CD4-positive, alpha-beta T cell treated with Interleukin-10 for 1 hour (primary cell): ENCODE measurements at regions not wholly inside any gene's neighbourhood (a gene's known extent, or its start where the extent isn't known, plus 50 kb on each side); places are given as distances from the start of the nearest gene placed in this dataset.

ENCODE experiments used
- DNase-seq: peaks from one replicate; pipeline ENCODE4 v3.0.0-alpha.2; 2020

DNA sequence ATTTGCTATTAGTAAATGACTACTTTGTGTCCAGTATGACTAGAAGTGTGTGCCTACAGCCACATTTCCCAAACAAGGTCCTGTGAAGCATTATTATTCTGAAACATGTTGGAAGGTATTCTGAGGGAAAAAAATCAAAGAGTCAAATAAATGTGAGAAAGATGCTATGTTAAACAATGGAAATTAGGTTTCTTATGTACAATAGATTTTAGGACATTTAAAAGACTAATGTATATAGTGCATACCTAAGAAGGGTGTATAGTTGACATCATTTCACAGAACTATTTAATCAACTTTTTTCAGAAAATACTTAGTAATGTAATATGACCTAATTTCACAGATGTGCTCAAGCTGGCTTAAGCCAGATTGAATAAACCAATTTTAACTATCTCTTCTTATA lies 582.5 kb downstream of the USP25 start:
- DNase-seq: no peak

DNA sequence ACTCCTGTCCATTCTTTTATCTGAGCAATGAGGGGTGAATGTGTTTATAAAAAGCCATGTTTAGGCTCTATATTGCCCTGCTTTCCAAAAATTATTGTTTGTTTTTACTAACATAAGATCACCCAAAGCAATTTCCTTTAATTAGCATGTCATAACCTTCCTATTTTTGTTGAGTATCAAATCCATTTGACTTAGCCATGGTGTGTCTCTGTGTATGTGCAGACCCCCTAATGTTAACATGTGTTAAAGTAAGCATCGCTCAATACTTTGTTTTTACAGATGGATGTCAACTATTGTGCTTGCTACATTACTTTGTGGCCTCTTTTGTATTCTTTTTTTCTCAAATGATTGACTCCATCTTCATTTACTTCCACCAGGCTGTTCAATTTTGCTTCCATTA lies 585.4 kb downstream of the USP25 start:
- DNase-seq: no peak

DNA sequence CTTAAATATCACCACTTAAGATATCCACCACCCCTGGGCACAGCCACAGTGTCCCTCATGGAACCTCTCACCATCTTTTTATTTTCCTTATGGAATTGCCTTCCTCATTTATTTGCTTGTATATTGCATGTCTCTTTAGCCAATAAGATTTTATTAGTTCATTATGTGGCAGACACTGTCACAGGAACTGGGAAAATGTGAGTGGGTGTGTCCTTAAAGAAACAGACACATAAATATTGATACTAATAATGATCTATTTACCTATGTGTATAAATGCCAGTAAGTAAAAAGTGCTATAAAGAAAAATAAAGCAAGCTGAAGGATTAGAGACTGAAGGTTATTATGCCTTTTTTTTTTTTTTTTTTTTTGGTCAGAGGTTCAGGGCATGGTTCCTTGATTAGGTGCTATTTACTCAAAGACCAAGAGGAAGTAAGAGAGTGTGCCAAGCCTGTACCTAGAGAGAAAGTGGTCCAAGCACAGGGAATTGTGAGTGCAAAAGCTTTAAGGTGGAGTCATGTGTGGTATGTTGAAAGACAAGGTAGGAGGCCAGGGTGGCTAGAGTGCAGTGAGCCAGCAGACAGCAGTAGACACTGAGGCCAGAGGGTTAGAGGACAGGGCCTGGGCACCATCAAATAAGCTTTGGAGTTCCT lies 589.0 kb downstream of the USP25 start:
- DNase-seq: no peak

DNA sequence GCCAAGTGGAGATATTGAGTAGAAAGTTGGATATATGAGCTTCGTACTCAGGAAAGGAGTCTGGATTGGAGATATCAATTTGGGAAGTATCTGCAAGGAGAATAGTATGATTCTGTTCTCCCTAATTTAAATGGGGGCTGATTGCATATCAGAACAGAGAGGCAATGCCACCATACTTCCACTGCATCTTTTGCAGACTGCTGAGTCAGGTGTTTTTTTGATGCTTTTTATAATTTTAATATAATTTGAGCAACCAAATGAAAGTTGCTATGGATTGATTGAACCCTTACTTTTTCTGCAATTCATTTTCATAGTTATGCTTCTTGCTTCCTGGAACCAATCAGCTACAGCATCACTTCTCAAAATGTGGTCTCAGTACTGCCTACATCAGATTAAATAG lies 590.3 kb downstream of the USP25 start:
- no peak for DNase-seq

DNA sequence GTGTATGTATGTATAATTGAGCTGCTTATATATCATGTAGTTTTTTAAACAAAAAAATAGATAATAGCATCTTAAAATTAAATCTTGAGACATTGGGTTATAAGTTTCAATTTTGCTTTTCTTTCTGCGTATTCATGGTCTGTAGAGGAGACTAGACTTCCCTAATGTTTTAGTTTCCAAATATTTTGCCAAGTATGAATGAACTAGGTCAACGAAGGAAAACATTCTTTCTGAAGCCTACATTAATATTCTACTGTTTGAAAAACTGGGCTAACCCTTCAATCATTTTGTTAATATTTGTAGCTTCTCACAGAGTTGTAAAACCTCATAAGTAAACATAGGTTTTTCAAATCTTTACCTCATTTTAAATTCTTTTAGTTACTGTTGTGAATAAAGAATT lies 592.7 kb downstream of the USP25 start:
- no peak for DNase-seq

DNA sequence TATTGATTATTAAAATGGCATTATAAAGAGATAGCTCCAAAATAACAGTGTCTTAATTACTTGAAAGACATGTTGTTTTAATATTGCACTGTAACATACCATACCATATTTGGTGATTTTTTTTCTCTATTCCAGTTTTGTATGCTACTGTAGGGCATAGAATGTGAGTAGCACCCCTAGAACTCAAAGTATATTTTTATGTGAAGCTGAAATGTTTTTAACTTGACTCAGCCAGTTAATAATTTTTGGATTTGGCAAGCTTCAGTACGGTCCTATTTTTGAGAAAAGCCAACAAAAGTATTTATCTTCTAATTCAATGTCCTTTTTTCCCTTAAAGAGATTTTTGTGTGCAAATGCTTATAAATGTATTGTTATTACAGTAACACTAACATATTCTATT lies 593.8 kb downstream of the USP25 start:
- DNase-seq: no peak

DNA sequence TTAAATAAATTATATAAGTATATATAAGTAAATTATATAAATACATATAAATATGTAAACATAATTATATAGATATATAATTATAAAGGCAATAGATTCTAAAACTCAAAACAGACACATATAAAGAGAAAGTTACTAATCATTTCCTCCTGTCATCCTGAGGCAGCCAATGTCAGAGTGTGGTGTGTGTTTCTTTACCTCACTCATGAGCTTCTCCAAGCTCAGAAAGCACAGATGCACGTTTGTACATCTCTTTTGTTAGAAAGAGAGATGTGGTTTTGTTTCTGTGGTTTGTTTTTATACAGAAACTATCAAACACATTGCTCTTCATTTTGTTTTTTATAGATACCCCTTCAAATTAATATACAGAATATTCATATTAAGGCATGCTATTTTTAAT lies 594.8 kb downstream of the USP25 start:
- DNase-seq: no peak

DNA sequence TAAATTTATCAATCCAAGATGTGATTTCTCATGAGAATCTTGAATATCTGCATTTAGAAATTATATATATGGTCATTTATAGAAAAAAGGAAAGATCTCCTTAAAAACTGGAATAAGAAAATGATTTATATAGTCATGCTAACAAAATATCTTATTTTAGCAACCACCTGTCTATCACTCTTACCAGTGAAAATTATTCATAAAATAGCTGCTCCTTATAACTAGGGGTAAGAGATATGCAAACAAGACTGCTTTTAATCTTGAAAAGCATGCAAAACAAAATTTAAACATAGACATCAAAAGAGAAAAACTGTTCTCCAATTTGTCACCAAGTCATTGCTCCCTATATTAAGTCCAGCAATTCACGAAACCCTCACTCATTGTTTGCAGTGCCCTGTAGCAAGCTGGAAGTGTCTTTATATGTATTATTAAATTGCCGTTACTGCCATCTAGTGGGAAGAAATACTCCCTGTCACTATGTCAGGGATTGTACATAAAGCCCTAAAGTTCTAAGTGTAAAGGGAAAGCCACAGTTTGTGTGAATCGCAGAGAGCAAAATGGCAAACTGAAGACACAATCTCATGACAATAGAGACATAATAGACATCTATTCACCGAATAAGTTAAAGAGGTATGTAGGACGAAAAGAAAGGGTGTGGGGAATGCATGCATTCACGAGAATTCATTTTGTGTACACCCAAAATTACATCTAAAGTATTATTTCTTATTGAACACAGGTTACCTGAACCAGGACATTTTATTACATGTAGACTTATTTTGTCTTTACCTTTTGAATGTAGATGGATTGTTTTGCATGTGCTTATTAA lies 600.5 kb downstream of the USP25 start:
- peak; percentile 32 for DNase-seq

DNA sequence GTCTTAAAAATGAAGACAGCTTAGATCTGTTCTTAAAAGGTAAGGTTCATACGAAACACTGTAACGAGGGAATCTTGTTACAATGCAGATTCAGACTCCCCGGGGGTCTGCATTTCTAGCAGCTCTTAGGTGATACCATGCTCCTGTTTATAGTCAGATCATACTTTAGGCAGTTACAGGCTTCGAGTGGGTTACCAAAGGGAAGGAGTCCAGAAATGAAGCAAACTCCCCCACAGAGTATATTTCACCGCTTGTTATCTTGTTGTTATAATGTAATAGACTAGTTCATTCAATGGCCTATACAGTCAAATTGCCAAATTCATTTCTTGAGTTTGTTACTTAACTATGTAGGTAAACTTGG lies 601.1 kb downstream of the USP25 start:
- DNase-seq: no peak

DNA sequence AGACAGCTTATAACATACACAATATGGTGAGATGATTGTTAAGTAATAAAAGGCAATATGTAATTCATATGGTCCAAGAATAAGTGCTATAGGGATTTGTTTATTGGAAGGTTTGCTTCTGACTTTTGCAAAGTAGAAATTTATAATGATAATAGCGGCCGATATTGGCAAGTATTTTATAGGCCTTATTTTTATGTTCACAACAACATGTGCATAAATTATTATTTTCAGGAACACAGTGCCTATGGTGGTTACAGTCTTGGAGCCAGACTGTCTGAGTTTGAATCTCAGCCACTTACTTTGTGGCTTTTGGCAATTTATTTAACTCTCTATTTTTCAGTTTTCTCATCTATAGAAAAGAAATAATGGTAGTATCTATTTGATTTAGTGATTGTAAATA lies 607.5 kb downstream of the USP25 start:
- DNase-seq: no peak

DNA sequence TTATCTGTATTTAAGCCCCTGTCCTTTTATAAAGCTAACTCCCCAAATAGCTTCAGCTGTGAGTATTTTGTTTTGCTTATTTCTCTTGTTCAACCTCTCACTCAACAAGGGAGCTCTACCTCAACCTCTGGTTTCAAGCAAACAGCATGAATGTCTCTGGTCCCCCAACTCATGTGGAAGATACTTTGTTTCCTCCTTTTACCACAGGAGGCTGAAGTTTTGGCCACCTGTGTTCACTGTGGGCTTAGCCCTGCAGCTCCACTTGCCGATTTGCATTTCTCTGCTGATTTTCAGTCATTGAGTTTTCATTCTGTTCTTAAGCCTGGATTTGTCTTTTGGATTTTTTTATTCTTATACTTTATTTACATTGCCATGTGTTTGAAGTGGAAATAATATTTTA lies 613.1 kb downstream of the USP25 start:
- no peak for DNase-seq

DNA sequence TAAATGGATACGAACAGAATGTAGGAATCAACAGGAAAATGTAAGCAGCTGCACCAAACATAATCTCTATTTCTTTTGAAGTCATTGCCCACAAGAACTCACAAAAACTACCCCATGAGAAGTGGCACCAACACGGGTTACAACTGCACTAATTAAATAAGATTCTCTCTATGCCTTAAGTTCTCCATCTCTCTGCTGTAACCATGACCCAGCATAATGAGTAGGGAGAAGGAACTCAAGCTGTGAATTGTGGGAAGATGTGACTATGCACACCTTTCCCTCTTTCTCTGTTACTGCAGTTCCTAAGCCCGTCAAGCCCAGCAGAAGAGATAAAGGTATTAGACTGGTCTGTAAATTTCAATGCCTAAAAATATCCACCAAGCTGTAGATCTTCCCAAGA lies 614.0 kb downstream of the USP25 start:
- no peak for DNase-seq

DNA sequence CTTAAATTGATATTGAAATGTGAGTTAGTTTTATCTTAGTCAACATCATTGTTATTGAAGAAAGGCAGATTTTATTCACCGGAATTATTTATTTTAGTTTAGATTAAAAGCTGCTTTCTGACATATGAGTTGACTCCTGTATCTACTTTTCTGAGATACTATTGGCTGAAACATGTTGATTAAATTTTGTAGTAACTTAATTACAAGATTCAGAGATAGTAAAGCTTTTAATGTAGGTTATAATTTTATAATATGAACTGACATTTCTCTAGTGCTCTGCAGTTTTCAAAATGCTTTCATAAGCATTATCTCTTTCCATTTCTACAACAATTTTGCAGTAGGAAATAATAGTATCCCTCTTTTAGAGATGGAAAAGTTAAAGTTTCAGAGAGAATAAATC lies 616.0 kb downstream of the USP25 start:
- DNase-seq: no peak

DNA sequence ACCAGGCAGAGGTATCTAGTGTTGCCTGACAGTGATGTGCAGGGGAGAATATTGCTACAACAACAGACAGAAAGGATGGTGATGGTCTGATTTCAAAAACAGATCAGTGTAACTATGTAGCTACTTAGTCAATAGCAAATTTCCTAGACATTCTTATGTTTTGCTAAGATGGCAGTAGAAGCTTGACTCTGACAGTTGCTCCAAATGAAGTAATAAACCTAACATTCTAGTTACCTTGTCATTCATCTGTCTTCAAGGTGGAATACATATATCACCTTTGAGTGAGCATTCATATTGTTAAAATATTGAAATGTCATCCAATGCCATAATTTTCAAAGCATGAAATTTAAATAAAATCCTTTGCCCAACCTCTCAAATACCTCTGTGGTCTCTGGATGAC lies 617.4 kb downstream of the USP25 start:
- DNase-seq: no peak

DNA sequence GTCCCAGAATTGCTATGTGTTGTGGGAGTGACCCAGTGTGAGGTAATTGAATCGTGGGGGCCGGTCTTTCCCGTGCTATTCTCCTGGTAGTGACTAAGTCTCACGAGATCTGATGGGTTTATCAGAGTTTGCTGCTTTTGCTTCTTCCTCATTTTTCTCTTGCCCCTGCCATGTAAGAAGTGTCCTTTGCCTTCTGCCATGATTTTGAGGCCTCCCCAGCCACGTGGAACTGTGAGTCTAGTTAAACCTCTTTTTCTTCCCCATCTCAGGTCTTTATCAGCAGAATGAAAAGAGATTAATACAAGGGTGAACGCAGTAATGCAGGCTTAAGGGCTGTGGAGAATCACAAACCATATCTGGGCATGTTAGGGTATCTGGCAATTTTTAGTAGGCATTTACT lies 624.0 kb downstream of the USP25 start:
- no peak for DNase-seq

DNA sequence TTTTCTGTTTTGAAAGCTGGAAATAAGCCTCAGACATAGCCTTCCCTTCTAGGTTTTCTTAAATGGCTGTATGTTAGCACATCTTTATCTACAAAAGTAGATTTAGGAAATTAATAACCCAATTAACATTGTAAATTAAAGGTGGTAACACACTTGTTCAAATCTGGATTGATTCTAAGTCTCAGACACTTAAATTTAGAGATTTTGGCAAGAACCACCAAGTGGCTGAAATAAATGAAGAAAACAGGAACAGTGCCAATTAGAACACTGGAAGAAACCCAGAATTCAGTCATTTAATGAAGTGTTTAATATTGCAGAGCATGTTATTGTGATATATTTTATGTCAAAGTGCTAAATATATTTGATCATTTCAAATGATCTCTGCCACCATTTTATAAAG lies 628.2 kb downstream of the USP25 start:
- no peak for DNase-seq

DNA sequence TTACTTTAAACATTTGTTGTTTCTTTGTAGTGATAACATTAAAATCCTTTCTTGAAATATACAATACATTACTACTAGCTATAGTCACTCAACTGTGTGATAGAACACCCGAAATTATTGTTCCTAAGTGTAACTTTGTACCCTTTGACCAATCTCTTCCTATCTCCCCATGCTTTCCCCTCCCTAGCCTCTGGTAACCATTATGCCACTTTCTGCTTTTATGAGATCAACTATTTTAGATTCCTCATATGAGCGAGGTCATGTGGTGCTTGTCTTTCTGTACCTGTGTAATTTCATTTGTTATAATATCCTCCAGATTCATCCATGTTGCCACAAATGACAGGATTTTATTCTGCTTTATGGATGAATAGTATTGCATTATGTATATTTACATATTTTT lies 629.0 kb downstream of the USP25 start:
- DNase-seq: no peak

DNA sequence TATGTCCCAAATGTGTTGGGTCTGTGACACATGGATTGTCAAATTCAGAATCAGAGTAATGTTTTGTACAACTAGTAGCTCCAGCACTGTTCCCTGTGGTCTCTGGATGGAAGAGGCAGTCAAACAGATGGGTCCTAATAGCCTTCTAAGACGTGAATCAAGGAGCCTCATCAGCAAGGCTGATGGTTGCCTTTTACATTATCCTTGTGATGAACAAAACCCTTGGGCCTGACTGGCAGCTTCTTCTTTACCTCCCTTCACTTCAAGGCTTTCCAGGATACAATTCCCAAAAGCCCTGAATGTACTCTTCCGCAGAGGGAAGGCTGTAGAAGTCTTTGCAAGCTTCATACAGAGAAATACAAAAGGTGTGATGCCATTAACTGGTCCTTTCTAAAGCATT lies 633.3 kb downstream of the USP25 start:
- DNase-seq: no peak

DNA sequence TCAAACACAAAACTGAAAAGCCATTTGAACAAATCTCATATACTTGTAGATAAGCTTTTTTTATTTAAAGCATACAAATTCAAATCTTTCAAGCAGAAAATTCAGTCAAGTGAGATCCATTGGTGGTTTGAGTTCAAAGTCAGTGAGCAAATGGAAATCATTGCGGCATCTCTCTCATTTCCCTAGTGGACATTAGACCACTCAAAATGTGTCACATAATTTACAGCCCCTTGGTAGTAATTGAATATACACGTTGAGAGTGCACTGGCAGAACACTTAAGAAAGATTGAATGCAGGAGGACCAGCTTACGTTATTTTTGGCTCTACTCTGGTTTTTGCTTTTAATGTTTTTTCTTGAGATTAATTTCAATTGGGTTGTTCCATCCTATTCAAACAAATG lies 633.7 kb downstream of the USP25 start:
- DNase-seq: no peak

DNA sequence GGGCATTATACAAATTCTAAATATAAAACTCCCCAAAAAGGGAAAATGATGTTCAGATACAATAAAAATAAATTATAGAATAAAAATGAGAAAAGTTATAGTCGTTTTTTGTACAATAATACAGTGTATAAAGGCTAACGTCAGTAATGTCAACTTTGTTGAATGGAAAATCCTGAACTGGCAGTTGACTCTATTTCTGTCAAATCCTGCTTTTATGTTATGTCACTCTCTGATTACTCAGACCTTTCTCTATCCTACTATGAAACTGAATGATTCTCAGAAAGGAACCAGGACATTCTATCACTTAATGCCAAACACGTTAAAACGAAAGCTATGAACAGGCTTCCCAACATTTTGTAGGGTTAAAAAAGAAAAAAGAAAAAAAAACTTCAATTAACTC lies 636.4 kb downstream of the USP25 start:
- DNase-seq: no peak

DNA sequence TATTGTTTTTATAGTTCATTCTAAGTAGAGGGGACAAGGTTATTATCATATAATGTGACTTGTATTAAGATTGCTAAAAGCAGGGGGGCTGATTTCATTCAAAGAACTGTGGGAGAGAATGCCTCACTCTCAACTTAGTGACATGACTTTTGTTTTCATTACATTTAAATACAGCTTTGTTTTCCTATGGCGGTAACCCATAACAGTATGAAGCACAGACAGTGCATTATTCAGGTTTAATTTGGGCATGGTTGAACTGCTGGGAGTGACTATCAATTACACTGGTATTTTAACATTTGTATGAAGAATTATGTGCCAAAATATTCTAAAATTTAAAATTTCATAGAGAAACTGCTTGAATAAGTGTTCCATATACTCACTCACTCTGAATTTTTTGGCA lies 637.3 kb downstream of the USP25 start:
- DNase-seq: no peak

DNA sequence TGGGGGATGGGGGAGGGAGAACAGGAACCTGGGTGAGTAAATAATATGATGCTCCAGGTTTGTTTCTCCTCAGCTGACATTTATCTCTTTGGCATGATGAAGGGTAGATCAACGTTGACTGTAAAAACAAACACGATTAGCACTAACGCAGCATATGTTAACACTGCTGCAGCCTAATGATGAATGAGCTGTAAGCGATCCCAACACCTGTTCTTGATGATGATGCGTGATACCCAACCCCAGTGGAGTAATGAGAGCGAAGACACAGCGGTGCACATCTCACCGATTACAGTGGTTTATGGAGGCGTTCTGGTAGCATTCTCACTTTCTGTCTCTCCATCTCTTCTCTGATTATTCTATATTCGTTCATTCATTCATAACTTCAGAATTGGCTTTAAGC lies 640.4 kb downstream of the USP25 start:
- no peak for DNase-seq

DNA sequence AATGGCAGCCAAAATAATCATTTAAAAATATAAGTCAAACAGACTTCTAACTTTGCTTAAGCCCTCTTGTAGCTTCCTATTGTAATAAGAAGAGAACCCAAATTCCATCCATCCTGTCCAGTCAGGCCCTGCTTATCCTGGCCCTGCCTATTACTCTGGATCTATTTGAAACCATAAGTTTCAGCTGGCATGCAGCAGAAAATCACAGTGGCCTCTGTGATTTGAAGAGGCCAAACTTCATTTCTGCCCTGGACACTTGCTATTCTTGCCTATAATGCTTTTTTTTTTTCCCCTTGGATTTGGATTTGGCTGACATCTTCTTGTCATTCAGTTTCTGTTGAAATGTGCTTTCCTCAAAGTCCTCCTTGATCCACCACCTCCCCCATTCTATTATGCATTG lies 642.8 kb downstream of the USP25 start:
- no peak for DNase-seq

DNA sequence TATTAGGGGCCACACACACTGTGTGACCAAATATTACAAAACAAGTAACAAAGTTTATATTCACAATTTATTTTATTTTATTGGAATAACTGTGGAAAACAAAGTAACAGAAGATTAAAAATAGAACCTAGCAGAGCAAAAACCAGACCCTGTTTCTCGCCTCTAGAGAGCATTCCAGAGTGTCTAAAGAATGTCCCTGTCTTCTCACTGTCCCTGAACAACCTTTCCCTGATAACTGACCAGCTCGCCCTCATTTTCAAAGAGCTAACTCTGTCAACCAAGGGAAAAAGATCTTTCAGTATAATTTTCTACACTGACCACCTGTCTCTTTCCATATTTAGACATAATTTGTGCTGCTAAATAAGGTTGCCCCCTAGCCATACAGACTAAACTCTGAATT lies 646.9 kb downstream of the USP25 start:
- no peak for DNase-seq

DNA sequence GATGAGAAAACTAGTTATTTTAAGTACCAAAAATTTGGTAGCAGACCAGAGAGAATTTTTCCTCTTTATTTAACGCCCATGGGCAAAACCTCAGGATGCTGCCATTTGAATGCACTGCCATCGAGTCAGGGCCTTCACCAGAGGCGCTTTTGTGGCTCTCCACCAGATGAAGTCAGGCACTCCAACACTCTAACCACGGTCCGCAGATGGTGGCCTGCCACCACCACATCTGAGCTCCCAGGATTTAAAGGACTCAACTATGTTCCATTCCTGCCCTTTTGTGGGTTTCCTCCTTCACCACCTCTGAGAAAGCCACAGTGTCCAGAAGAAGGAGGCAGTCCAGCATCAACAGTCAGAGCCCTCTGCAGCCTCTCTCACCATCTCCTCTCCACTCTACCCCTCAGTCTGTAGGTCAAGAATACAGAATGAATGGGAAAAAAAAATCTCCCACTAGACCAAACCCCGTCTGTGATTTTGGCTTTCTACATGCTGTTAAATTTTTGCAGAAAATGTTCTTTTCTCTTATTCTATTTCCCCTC lies 647.4 kb downstream of the USP25 start:
- no peak for DNase-seq
